GM12891 (cell line): ENCODE measurements at regions not wholly inside any gene's neighbourhood (a gene's known extent, or its start where the extent isn't known, plus 50 kb on each side); places are given as distances from the start of the nearest gene placed in this dataset.

ENCODE experiments used
- POLR2A ChIP-seq: IDR thresholded peaks from 2 replicates; pipeline ENCODE4 v1.6.1; 2011; ENCODE audit warnings: low read depth, low read length, control low read depth
- POLR2AphosphoS5 ChIP-seq: IDR thresholded peaks from 2 replicates; pipeline ENCODE4 v1.6.1; 2011; ENCODE audit warnings: low read depth, low read length, control low read depth
- TAF1 ChIP-seq: IDR thresholded peaks from 2 replicates; pipeline ENCODE4 v1.6.1; 2011; ENCODE audit warnings: low read depth, low read length, control low read depth

- no peak for TF ChIP-seq POLR2A
- TF ChIP-seq TAF1: no peak
- TF ChIP-seq POLR2AphosphoS5: no peak
Observed at GRCh38 chr22:46028106-46028991, 51.4 kb upstream of the WNT7B start.
